ENCODE measurements at regions not wholly inside any gene's neighbourhood (a gene's known extent, or its start where the extent isn't known, plus 50 kb on each side); places are given as distances from the start of the nearest gene placed in this dataset.

- ATAC-seq, result no peak
These were observed 69.3 kb upstream of the NKX1-1 start for GRCh38 chr4:1475277-1476139.

DNA sequence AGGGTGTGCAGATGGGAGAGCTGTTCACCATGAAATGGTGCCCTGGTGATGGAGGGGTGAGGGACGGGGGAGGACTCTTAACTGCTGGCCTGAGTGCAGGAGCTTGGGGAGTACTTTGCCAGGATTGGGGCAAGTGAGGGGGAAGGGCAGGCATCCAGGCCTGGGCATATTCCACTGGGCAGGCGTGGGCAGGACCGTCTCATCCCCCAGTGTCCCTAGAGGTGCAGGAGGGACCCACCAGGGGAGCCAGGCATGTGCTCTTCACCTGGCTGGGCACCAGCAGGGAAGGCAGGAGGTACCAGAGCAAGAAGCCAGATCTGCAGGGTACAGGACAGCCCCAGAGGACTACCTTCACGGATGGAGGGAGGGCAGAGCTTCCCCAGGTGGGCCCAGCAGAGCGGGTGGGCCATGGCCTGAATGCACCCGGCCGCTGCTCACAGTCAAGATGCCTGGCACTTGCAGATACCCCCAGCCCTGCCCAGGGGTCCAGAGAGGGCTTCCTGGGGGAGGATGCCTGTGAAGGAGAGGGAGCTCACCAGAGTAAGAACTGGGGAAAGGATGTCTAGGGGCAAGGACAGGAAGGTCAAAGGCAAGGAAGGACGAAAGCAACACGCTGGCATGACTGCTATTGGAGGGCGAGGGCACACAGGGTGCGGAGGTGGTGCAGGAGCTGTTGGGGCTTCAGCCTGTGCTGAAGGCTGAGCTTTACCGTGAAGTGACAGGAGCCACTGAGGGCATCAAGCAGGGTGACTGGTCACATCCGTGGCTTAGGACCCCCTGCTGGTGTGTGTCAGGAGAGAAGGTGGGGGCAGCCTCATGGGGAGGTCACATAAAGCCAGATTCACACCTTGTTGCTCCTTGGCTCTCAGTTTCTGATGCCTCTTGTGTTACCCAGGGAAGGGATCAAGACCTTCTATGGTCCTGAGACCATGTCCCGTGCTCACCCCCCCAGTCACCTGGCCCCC, 68.2 kb upstream of the NKX1-1 start:
- ATAC-seq, result no peak

DNA sequence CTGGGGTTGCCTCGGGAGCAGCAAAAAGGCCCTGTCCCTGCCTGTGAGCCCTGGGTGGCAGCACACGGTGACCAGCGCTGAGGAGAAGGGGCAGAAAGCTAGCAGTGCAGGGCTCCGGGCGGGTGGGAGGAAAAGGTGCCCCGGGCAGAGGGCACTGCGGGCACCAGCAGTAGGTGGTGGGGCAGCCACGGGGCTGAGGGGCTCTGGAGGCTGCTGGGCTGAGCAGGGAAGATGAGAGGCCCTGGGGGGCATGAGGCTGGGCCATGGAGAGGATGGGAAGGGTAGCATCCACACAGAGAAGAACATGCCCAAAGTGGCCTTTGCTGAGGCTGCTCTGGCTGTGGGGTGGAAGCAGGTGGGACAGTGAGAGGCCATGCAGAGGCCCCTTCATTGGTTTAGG, 67.5 kb upstream of the NKX1-1 start:
- ATAC-seq, result no peak

DNA sequence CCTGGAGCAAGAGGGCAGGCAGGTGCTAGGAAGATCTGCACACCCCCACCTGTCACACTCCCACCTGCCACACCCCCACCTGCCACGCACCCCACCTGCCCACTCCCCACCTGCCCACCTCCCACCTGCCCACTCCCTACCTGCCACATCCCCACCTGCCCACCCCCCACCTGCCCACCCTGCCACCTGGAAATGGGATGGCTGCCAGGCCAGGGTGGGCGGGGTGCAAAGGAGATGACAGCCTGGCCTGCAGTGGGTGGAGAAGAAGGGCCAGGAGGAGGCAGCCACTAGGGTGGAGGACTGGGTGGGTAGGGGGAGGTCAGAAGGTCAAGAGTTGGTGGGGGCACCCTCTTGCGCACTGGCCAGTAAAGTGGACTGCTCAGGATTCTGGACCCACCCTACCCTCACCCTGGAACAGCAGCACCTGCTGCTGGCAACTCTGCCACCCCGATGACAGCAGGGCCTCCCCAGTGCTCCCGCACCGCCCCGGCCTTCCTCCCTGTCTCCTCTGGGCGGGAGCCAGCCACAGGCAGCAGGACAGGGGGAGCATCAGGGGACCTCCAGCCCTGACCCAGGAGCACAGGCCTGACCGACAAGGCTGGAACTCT, 66.8 kb upstream of the NKX1-1 start:
- no peak for ATAC-seq

- no peak for ATAC-seq
These were observed 66.0 kb upstream of the NKX1-1 start for GRCh38 chr4:1472148-1472797.

- ATAC-seq, result no peak
These were observed 65.4 kb upstream of the NKX1-1 start for GRCh38 chr4:1471443-1472147.

DNA sequence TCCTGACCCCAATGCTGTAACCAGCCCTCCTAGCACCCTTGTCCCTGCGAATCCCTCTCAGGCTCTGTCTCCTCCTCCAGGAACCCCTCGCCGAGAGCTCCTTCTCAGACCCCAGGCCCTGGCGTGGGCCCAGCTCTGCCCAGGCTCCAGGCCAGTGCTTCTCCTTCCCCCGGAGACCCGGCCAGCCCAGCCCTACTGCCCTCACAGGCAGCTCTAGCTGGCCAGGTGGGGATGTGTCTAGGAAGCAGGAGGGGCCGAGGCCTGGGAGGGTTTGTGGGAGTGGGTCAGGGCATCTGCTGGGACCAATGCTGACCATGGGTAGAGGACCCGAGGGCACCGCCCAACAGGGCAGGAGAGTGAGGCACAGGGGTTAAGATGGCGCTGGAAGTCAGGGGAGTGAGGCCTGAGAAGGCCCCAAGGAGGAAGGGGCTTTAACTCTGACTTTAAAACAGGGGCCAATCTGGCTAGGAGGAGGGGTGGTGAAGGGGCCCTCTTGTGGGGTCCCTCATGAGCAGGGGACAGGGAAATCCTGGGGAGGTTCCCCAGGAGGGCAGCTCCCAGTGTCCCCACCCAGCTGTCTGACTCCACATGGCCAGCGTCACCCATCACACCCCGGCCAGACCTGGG, 64.7 kb upstream of the NKX1-1 start:
- no peak for ATAC-seq

- ATAC-seq, result no peak
These were observed 64.1 kb upstream of the NKX1-1 start for GRCh38 chr4:1470393-1470670.

GRCh38 chr4:1469607-1470392, 63.6 kb upstream of the NKX1-1 start:
- peak; percentile 76 for ATAC-seq

GRCh38 chr4:1469043-1469442, 62.8 kb upstream of the NKX1-1 start:
- ATAC-seq, result no peak

DNA sequence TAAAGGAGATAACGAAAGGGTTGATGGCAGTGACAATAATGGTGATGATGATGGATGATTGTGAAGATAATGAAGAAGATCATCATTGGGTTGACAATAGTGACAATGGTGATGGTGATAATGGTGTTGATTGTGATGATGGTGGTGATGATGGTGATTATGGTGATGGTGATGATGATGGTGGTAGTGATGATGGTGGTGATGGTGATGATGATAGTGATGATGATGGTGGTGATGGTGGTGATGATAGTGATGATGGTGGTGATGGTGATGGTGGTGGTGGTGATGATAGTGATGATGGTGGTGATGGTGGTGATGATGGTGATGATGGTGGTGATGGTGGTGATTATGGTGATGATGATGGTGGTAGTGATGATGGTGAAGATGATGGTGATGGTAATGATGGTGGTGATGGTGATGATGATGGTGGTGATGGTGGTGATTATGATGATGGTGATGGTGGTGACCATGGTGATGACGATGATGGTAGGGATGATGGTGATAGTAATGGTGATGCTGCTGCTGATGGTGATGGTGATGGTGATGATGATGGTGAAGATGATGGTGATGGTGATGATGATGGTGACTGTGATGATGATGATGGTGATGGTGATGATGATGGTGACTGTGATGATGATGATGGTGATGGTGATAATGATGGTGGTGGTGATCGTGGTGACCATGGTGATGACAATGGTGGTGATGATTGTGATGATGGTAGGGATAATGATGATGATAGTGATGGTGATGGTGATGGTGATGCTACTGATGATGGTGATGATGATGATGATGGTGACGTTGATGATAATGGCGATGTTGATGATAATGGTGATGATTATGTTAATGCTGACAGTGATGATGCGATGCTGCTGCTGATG, 61.6 kb upstream of the NKX1-1 start:
- no peak for ATAC-seq

DNA sequence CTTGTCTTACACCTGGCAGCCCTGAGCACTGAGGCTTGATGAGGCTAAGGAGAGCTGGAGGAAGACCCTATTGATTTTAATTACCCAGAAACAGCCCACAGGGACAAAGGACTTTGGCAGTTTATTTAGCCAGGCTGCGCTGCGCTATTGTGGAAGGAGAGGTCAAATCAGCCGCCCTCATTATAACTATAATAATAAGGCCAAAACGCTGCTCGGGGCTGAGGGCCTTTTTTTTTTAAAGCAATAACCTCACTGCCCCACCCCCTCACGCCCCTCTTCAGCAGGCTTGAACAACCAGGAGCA, 60.6 kb upstream of the NKX1-1 start:
- ATAC-seq, result no peak

- no peak for ATAC-seq
These were observed 60.0 kb upstream of the NKX1-1 start for GRCh38 chr4:1466034-1466862.

DNA sequence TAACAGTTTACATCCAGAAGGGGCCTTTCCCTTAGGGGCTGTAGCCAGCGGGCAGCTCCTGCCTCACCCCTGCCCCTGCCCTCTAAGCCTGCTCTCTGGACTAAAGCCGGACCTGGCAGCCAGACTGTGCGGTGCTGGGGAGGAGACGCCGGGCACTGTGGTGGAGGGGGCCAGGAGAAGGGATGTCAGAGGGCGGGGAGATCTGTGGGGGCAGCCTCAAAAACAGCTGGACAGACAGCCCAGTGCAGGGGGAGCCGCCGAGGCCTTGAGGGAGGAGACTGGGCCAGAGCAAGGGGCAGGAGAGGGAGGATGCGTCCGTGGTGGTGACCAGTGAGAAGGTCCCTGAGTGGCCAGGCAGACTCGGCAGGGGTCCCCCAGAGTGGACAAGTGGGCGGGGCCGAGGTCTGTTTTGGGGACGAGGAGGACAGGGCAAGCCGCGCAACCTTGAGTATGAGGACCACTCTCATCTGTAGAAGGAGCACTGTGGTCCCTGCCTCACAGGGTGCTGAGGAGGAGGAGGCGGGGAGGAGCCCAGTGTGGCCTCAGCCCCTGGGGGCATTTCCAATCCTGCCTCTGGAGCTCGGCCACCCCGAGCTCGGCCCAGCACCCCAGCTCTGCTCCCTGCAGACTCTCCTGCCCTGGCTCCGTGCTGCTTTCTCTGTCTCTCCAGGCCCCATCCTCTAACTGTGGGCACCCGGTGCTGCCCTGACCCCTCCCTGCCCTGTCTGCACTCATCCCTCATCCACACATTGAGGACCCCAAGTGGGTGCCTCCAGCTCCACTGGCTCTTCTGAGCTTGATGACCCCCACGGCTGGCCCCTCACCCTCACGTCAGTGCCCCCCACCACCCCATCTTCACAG, 59.2 kb upstream of the NKX1-1 start:
- no peak for ATAC-seq

DNA sequence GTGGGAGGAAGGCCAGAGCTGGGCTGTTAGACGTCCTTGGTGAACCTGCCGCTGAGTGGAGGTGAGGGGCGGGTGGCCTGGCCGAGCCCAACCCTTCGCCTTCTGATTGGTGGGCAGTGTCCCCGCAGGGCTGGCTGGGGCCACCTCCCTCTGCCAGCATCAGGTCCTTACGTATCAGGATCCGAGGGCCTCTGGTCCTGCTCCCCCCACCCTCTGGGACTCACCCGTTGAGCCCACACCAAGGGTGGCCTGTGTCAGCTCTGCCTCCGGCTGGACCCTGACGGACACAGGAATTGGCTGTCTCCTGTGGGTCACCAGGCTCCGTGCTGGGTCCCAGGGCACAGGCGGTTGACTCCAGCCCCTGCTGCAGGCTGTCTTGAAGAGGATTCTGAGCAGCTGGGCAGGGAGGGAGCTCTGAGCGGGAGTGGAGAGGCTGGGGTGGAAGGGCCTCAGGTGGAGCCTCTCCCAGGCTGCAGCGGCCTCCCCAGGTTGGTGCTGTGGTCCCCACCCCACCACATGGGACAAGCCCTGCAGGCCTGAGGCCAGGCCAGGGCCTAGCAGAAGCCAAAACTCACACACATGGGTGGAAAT, 58.4 kb upstream of the NKX1-1 start:
- no peak for ATAC-seq

DNA sequence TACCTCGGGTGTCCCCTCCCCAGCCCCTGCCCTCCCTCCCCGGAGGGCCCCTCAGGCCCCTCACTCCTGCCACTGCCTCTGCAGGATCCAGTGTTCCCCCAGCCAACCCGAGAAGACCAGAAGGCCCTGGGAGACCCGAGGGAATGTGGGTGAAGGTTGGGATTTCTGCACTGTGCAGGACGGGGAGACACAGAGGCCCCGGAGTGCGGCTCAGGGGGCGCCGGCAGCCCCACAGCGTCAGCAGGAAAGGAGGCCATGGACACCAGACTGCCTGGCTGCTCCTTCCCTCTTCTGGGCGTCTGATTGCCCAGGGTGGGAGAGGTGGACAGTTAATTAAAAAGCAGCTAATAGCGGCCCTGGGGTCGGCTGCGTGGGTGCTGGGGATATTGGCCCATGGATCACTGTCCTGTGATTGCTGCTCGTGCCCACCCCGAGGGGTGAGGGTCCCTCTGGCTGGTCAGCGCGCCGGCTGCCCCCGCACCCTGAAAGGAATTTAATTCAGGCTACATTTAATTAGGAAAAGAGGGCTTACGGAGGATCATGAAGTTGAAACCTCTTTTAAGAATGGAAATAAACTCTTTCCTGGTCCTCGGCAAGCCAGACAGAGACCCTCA, 57.8 kb upstream of the NKX1-1 start:
- ATAC-seq, result no peak

Data from esophagus mucosa (tissue), 1 donor.